NCI-H1048 (cell line): ENCODE measurements at regions not wholly inside any gene's neighbourhood (a gene's known extent, or its start where the extent isn't known, plus 50 kb on each side); places are given as distances from the start of the nearest gene placed in this dataset.
"Not testable (repeated sequence)": the region's sequence is repeated elsewhere in the genome, so short reads cannot be mapped to it uniquely, and the experiment has no call there.

ENCODE experiments used
- DNase-seq: peaks from one replicate; lab custom pipeline; 2025; lab: John Stamatoyannopoulos, UW

- peak; percentile 52 for DNase-seq
These were observed 201.9 kb downstream of the DAD1 start for GRCh38 chr14:22386924-22387775.

GRCh38 chr14:22384974-22385526, 204.0 kb downstream of the DAD1 start:
- no peak for DNase-seq

GRCh38 chr14:22384167-22384549, 204.9 kb downstream of the DAD1 start:
- no peak for DNase-seq

GRCh38 chr14:22383515-22384166, 205.4 kb downstream of the DAD1 start:
- DNase-seq = no peak

GRCh38 chr14:22382955-22383354, 206.1 kb downstream of the DAD1 start:
- no peak for DNase-seq

GRCh38 chr14:22382395-22382794, 206.6 kb downstream of the DAD1 start:
- DNase-seq = no peak

GRCh38 chr14:22381766-22382165, 207.3 kb downstream of the DAD1 start:
- DNase-seq = no peak

GRCh38 chr14:22381408-22381760, 207.6 kb downstream of the DAD1 start:
- DNase-seq = no peak

GRCh38 chr14:22380571-22381407, 208.2 kb downstream of the DAD1 start:
- no peak for DNase-seq

GRCh38 chr14:22379727-22380126, 209.3 kb downstream of the DAD1 start:
- DNase-seq = no peak

- no peak for DNase-seq
These were observed 210.8 kb downstream of the DAD1 start for GRCh38 chr14:22378181-22378580.

- peak; percentile 24 for DNase-seq
These were observed 213.6 kb downstream of the DAD1 start for GRCh38 chr14:22375321-22375930.

GRCh38 chr14:22370084-22370847, 218.8 kb downstream of the DAD1 start:
- no peak for DNase-seq

GRCh38 chr14:22358726-22359125, 230.3 kb downstream of the DAD1 start:
- DNase-seq = no peak

- not testable (repeated sequence) for DNase-seq
These were observed 239.7 kb downstream of the DAD1 start for GRCh38 chr14:22349281-22349680.

GRCh38 chr14:22344673-22345072, 244.4 kb downstream of the DAD1 start:
- no peak for DNase-seq

GRCh38 chr14:22344209-22344608, 244.8 kb downstream of the DAD1 start:
- not testable (repeated sequence) for DNase-seq

- no peak for DNase-seq
These were observed 248.0 kb downstream of the DAD1 start for GRCh38 chr14:22341049-22341448.

- no peak for DNase-seq
These were observed 249.9 kb downstream of the DAD1 start for GRCh38 chr14:22338917-22339715.

- no peak for DNase-seq
These were observed 250.6 kb downstream of the DAD1 start for GRCh38 chr14:22338381-22338780.
